ENCODE measurements at regions not wholly inside any gene's neighbourhood (a gene's known extent, or its start where the extent isn't known, plus 50 kb on each side); places are given as distances from the start of the nearest gene placed in this dataset.
A peak's percentile ranks its signal among the peaks of the same experiment; 100 is the strongest.

- no peak overlapping the region for H2AFZ ChIP-seq (ENCODE audit: low read length)
- H3K4me3 ChIP-seq (ENCODE audit: low read length): no peak overlapping the region
- DNase-seq: peak; percentile 47
- H3K79me2 ChIP-seq (ENCODE audit: low read length): no peaks in the 10 kb centered on the region
- peak; percentile 16; the same call in 1 of the 2 replicates for ATAC-seq
- H3K9ac ChIP-seq (ENCODE audit: low read length): no peak overlapping the region
- H3K9me3 ChIP-seq (ENCODE audit: low read length): no peaks in the 10 kb centered on the region
- H4K20me1 ChIP-seq (ENCODE audit: low read length): no peaks in the 10 kb centered on the region
- H3K36me3 ChIP-seq (ENCODE audit: low read depth, low read length): no peaks in the 10 kb centered on the region
- BruUV-seq (replicated peaks): no TSS peak
- CTCF ChIA-PET: interaction anchor here (0.6 to 1.7 kb wide), 3 partner anchors 107 to 917 kb away, joined by 3 to 8 read pairs (median 6); no protein-coding TSS in a partner anchor
- POLR2A ChIA-PET (ENCODE audit: unreplicated experiment): no interaction called here
- H3K9me2 ChIP-seq (replicated peaks; ENCODE audit: low read length): no peaks in the 10 kb centered on the region
- intact Hi-C loops (cut with micrococcal nuclease): loop anchor here (10.0 kb wide), 1 partner anchor 524 kb away; the partner anchor contains the start of gene BMP4
- no peaks in the 10 kb centered on the region for H3K27me3 ChIP-seq (ENCODE audit: low read length)
- no peak overlapping the region for H3K4me2 ChIP-seq (ENCODE audit: low read length)
- no peak overlapping the region for H3K27ac ChIP-seq (ENCODE audit: low read length)
- H3K4me1 ChIP-seq (ENCODE audit: insufficient read depth, low read length): peaks cover 18% of the 10 kb centered on the region
- no peaks in the 10 kb centered on the region for H3F3A ChIP-seq (ENCODE audit: low read length, unreplicated experiment)
- TF ChIP-seq EZH2phosphoT487 (IDR thresholded peaks at IDR 0.05; ENCODE audit: borderline replicate concordance, low read length) (no peak), CTCF (conservative IDR thresholded peaks at IDR 0.05; ENCODE audit: low read depth, low read length) (no peak), EZH2 (IDR thresholded peaks at IDR 0.05; ENCODE audit: low read length, unreplicated experiment) (no peak)
Measured at GRCh38 chr14:53430870-53431269, 277.7 kb upstream of the DDHD1 start.

GRCh38 chr14:53412819-53413675, 259.9 kb upstream of the DDHD1 start:
- Histone ChIP-seq H3K36me3 (ENCODE audit: low read depth, low read length) (no peaks in the 10 kb centered on the region), H3K27ac (ENCODE audit: low read length) (no peak overlapping the region), H3K9ac (ENCODE audit: low read length) (no peak overlapping the region), H3K9me3 (ENCODE audit: low read length) (no peaks in the 10 kb centered on the region), H3F3A (ENCODE audit: low read length, unreplicated experiment) (no peaks in the 10 kb centered on the region), H3K9me2 (replicated peaks; ENCODE audit: low read length) (no peaks in the 10 kb centered on the region), H2AFZ (ENCODE audit: low read length) (no peak overlapping the region), H3K4me2 (ENCODE audit: low read length) (no peak overlapping the region), H3K4me1 (ENCODE audit: insufficient read depth, low read length) (no peaks in the 10 kb centered on the region), H4K20me1 (ENCODE audit: low read length) (no peaks in the 10 kb centered on the region), H3K4me3 (ENCODE audit: low read length) (no peak overlapping the region), H3K79me2 (ENCODE audit: low read length) (no peaks in the 10 kb centered on the region), H3K27me3 (ENCODE audit: low read length) (no peaks in the 10 kb centered on the region)
- peak; percentile 45 for DNase-seq
- CTCF ChIA-PET: interaction anchor here (0.7 kb wide), 2 partner anchors 86 to 935 kb away, joined by 3 read pairs; no protein-coding TSS in a partner anchor
- POLR2A ChIA-PET (ENCODE audit: unreplicated experiment): no interaction called here
- intact Hi-C loops (cut with micrococcal nuclease): no loop called here
- peak; percentile 74 for ATAC-seq
- no TSS peak for BruUV-seq (replicated peaks)
- peak; percentile 77 for TF ChIP-seq CTCF (conservative IDR thresholded peaks at IDR 0.05; ENCODE audit: low read depth, low read length)
- TF ChIP-seq EZH2phosphoT487 (IDR thresholded peaks at IDR 0.05; ENCODE audit: borderline replicate concordance, low read length): no peak

GRCh38 chr14:53411125-53411524, 258.0 kb upstream of the DDHD1 start:
- H3K9me2 ChIP-seq (replicated peaks; ENCODE audit: low read length): no peaks in the 10 kb centered on the region
- H3K27ac ChIP-seq (ENCODE audit: low read length): no peak overlapping the region
- H3K4me3 ChIP-seq (ENCODE audit: low read length): no peak overlapping the region
- H2AFZ ChIP-seq (ENCODE audit: low read length): no peak overlapping the region
- H3K4me1 ChIP-seq (ENCODE audit: insufficient read depth, low read length): no peaks in the 10 kb centered on the region
- no peak for DNase-seq
- TF ChIP-seq CTCF (conservative IDR thresholded peaks at IDR 0.05; ENCODE audit: low read depth, low read length) (no peak), EZH2phosphoT487 (IDR thresholded peaks at IDR 0.05; ENCODE audit: borderline replicate concordance, low read length) (no peak), EZH2 (IDR thresholded peaks at IDR 0.05; ENCODE audit: low read length, unreplicated experiment) (no peak)
- no peaks in the 10 kb centered on the region for H4K20me1 ChIP-seq (ENCODE audit: low read length)
- no peaks in the 10 kb centered on the region for H3F3A ChIP-seq (ENCODE audit: low read length, unreplicated experiment)
- POLR2A ChIA-PET (ENCODE audit: unreplicated experiment): no interaction called here
- H3K36me3 ChIP-seq (ENCODE audit: low read depth, low read length): no peaks in the 10 kb centered on the region
- CTCF ChIA-PET: interaction anchor here (0.6 kb wide), 2 partner anchors 15 to 42 kb away, joined by 3 to 5 read pairs; no protein-coding TSS in a partner anchor
- no peaks in the 10 kb centered on the region for H3K27me3 ChIP-seq (ENCODE audit: low read length)
- no peaks in the 10 kb centered on the region for H3K9me3 ChIP-seq (ENCODE audit: low read length)
- H3K4me2 ChIP-seq (ENCODE audit: low read length): no peak overlapping the region
- BruUV-seq (replicated peaks): no TSS peak
- intact Hi-C loops (cut with micrococcal nuclease): no loop called here
- no peak overlapping the region for H3K9ac ChIP-seq (ENCODE audit: low read length)
- no peaks in the 10 kb centered on the region for H3K79me2 ChIP-seq (ENCODE audit: low read length)
- ATAC-seq: no peak

All from PC-3 (cell line).